NT2/D1 (cell line): ENCODE measurements at regions not wholly inside any gene's neighbourhood (a gene's known extent, or its start where the extent isn't known, plus 50 kb on each side); places are given as distances from the start of the nearest gene placed in this dataset.

Experiments used
- SUZ12 ChIP-seq: IDR thresholded peaks from 2 replicates; pipeline ENCODE4 v1.6.1; 2011; ENCODE audit not compliant: insufficient read length, insufficient read depth; ENCODE audit errors: extremely low read depth
- YY1 ChIP-seq: IDR thresholded peaks from 2 replicates; pipeline ENCODE4 v1.6.1; 2011; ENCODE audit not compliant: insufficient read length, insufficient read depth
- ZNF274 ChIP-seq: IDR thresholded peaks from 2 replicates; pipeline ENCODE4 v1.6.1; 2011; ENCODE audit warnings: mild to moderate bottlenecking, low read depth, low read length

DNA sequence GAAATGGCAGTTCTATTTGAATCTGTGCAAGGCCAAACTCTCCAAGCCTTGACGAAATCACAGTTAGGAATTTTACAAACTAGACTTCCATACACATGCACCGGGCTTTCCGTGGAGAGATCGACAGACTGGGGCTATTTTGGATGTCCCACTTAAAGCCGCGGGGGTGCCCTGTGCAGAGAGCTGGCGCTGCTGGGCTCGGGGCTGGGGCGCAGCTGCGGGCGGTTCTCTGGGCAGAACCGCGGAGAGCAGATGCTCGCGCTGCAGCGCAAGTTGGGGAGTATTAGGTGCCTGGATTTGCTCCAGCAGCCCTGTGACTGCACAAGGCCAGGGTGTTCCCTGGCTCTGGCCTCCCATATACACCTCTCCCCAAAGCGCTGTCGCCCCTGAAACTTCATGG, 67.2 kb downstream of the SPATA19 start:
- TF ChIP-seq SUZ12 (no peak), ZNF274 (no peak), YY1 (no peak)
